Uterus (tissue), 2 donors: ENCODE measurements at regions not wholly inside any gene's neighbourhood (a gene's known extent, or its start where the extent isn't known, plus 50 kb on each side); places are given as distances from the start of the nearest gene placed in this dataset.

Experiments
- CTCF ChIP-seq, 4 experiments: fragments of 200-600 bp in 2 of 4; fragments of 450-650 bp in 2 of 4; sonication (generic) in 2 of 4; IDR thresholded peaks; one replicate each; pipeline ENCODE4 v1.5.1; 2016 to 2019; ENCODE audit warnings: antibody characterized with exemption in 4 of 4, mild to moderate bottlenecking in 2 of 4, moderate library complexity in 1 of 4
- POLR2A ChIP-seq, 2 donors: fragments of 450-650 bp; IDR thresholded peaks; one replicate each; pipeline ENCODE4 v1.6.1; 2016; ENCODE audit warnings: antibody characterized with exemption in 2 of 2, mild to moderate bottlenecking in 1 of 2, moderate library complexity in 1 of 2

GRCh38 chr4:146099585-146099984, 75.9 kb upstream of the LSM6 start:
- TF ChIP-seq CTCF (IDR thresholded peaks at IDR 0.05) (no peak), POLR2A (IDR thresholded peaks at IDR 0.05) (no peak)
